ENCODE measurements at regions not wholly inside any gene's neighbourhood (a gene's known extent, or its start where the extent isn't known, plus 50 kb on each side); places are given as distances from the start of the nearest gene placed in this dataset.

- TF ChIP-seq POLR2AphosphoS5 (IDR thresholded peaks at IDR 0.05) (no peak), POLR2A (IDR thresholded peaks at IDR 0.05; ENCODE audit: low read depth) (no peak)
These were observed 331.1 kb downstream of the KIF20B start for GRCh38 chr10:90032519-90032918.

All from esophagus muscularis mucosa (tissue), 2 donors.